ENCODE measurements at regions not wholly inside any gene's neighbourhood (a gene's known extent, or its start where the extent isn't known, plus 50 kb on each side); places are given as distances from the start of the nearest gene placed in this dataset.

GRCh38 chr21:28226563-28226962, 766.1 kb downstream of the LTN1 start:
- Mint-ChIP-seq H3K4me3 (no peak overlapping the region), H3K27ac (no peak overlapping the region), H3K27me3 (ENCODE audit: insufficient read depth, low read depth) (no peaks in the 10 kb centered on the region), H3K36me3 (no peaks in the 10 kb centered on the region), H3K4me1 (no peaks in the 10 kb centered on the region), H3K9me3 (no peaks in the 10 kb centered on the region)
- H3K36me3 ChIP-seq = no peaks in the 10 kb centered on the region
- H3F3A ChIP-seq (ENCODE audit: low read depth) = no peaks in the 10 kb centered on the region
- no peaks in the 10 kb centered on the region for H4K20me1 ChIP-seq (ENCODE audit: low read depth)
- no peak overlapping the region for H3K9ac ChIP-seq
- H2AFZ ChIP-seq (replicated peaks) = no peak overlapping the region
- no peaks in the 10 kb centered on the region for H3K27me3 ChIP-seq
- no peak for DNase-seq (ENCODE audit: low spot score)
- no peaks in the 10 kb centered on the region for H3K4me1 ChIP-seq
- H3K4me3 ChIP-seq = no peak overlapping the region
- no peaks in the 10 kb centered on the region for H3K79me2 ChIP-seq (ENCODE audit: low read depth)
- no peak overlapping the region for H3K4me2 ChIP-seq
- TF ChIP-seq EZH2 (IDR thresholded peaks at IDR 0.05) = no peak
- TF ChIP-seq EZH2phosphoT487 (IDR thresholded peaks at IDR 0.05) = no peak
- TF ChIP-seq CTCF (IDR thresholded peaks at IDR 0.05) = no peak
- H3K27ac ChIP-seq = no peak overlapping the region
- H3K9me3 ChIP-seq (ENCODE audit: low read depth) = no peaks in the 10 kb centered on the region

GRCh38 chr21:28224191-28224726, 768.4 kb downstream of the LTN1 start:
- TF ChIP-seq CTCF (IDR thresholded peaks at IDR 0.05) (no peak), EZH2phosphoT487 (IDR thresholded peaks at IDR 0.05) (no peak), EZH2 (IDR thresholded peaks at IDR 0.05) (no peak)
- Mint-ChIP-seq H3K4me3 (no peak overlapping the region), H3K9me3 (no peaks in the 10 kb centered on the region), H3K27me3 (ENCODE audit: insufficient read depth, low read depth) (peaks cover 3% of the 10 kb centered on the region), H3K4me1 (no peaks in the 10 kb centered on the region), H3K27ac (no peak overlapping the region), H3K36me3 (no peaks in the 10 kb centered on the region)
- Histone ChIP-seq H3K4me1 (no peaks in the 10 kb centered on the region), H3K4me3 (no peak overlapping the region), H3K27ac (no peak overlapping the region), H2AFZ (replicated peaks) (no peak overlapping the region), H4K20me1 (ENCODE audit: low read depth) (no peaks in the 10 kb centered on the region), H3K9ac (no peak overlapping the region), H3K27me3 (no peaks in the 10 kb centered on the region), H3F3A (ENCODE audit: low read depth) (no peaks in the 10 kb centered on the region), H3K4me2 (no peak overlapping the region), H3K79me2 (ENCODE audit: low read depth) (no peaks in the 10 kb centered on the region), H3K36me3 (no peaks in the 10 kb centered on the region), H3K9me3 (ENCODE audit: low read depth) (no peaks in the 10 kb centered on the region)
- no peak for DNase-seq (ENCODE audit: low spot score)

- no peaks in the 10 kb centered on the region for H3K27me3 ChIP-seq
- DNase-seq (ENCODE audit: low spot score) = no peak
- no peaks in the 10 kb centered on the region for H3K9me3 Mint-ChIP-seq
- H3K9me3 ChIP-seq (ENCODE audit: low read depth) = no peaks in the 10 kb centered on the region
- H3K36me3 ChIP-seq = no peaks in the 10 kb centered on the region
- H3K79me2 ChIP-seq (ENCODE audit: low read depth) = no peaks in the 10 kb centered on the region
- H3K4me3 ChIP-seq = no peak overlapping the region
- H3K4me3 Mint-ChIP-seq = no peak overlapping the region
- no peak overlapping the region for H3K9ac ChIP-seq
- H3F3A ChIP-seq (ENCODE audit: low read depth) = no peaks in the 10 kb centered on the region
- H3K4me1 ChIP-seq = no peaks in the 10 kb centered on the region
- no peak for TF ChIP-seq EZH2phosphoT487 (IDR thresholded peaks at IDR 0.05)
- no peak for TF ChIP-seq EZH2 (IDR thresholded peaks at IDR 0.05)
- no peak for TF ChIP-seq CTCF (IDR thresholded peaks at IDR 0.05)
- H4K20me1 ChIP-seq (ENCODE audit: low read depth) = no peaks in the 10 kb centered on the region
- no peaks in the 10 kb centered on the region for H3K4me1 Mint-ChIP-seq
- no peak overlapping the region for H3K4me2 ChIP-seq
- no peak overlapping the region for H3K27ac ChIP-seq
- H2AFZ ChIP-seq (replicated peaks) = no peak overlapping the region
- H3K36me3 Mint-ChIP-seq = no peaks in the 10 kb centered on the region
- no peak overlapping the region for H3K27ac Mint-ChIP-seq
- peaks cover 3% of the 10 kb centered on the region for H3K27me3 Mint-ChIP-seq (ENCODE audit: insufficient read depth, low read depth)
These were observed 770.7 kb downstream of the LTN1 start for GRCh38 chr21:28221984-28222383.
